PFSK-1 (cell line): ENCODE measurements at regions not wholly inside any gene's neighbourhood (a gene's known extent, or its start where the extent isn't known, plus 50 kb on each side); places are given as distances from the start of the nearest gene placed in this dataset.

Source experiments
- FOXP2 ChIP-seq: optimal IDR thresholded peaks from 2 replicates; pipeline ENCODE3; 2011; ENCODE audit warnings: borderline replicate concordance, control low read depth, inconsistent platforms; ENCODE audit not compliant: insufficient read depth; ENCODE audit errors: extremely low read length, extremely low read depth
- POLR2AphosphoS5 ChIP-seq: IDR thresholded peaks from 2 replicates; pipeline ENCODE4 v1.6.1; 2012; ENCODE audit warnings: low read depth, mild to moderate bottlenecking, control low read depth, low read length, moderate library complexity
- SIN3A ChIP-seq: IDR thresholded peaks from 2 replicates; pipeline ENCODE4 v1.6.1; 2012; ENCODE audit warnings: mild to moderate bottlenecking, low read length, moderate library complexity, borderline replicate concordance; ENCODE audit not compliant: insufficient read depth
- TAF1 ChIP-seq: IDR thresholded peaks from 2 replicates; pipeline ENCODE4 v1.6.1; 2012; ENCODE audit warnings: low read length, control low read depth, borderline replicate concordance; ENCODE audit not compliant: insufficient read depth
- TF ChIP-seq, protein P1 (sequence below), 2 experiments: IDR thresholded peaks; 2 replicates each; pipeline versions ENCODE4 v1.6.1 to v1.8.0; 2011 to 2012; ENCODE audit warnings: low read depth in 2 of 2, low read length in 2 of 2, control low read depth in 1 of 2, inconsistent platforms in 1 of 2, mild to moderate bottlenecking in 1 of 2, moderate library complexity in 1 of 2; ENCODE audit not compliant: insufficient read depth in 1 of 2

GRCh38 chr7:119945822-119946221 is 327.2 kb upstream of the KCND2 start:
- TF ChIP-seq TAF1: no peak
- TF ChIP-seq, protein P1, sequence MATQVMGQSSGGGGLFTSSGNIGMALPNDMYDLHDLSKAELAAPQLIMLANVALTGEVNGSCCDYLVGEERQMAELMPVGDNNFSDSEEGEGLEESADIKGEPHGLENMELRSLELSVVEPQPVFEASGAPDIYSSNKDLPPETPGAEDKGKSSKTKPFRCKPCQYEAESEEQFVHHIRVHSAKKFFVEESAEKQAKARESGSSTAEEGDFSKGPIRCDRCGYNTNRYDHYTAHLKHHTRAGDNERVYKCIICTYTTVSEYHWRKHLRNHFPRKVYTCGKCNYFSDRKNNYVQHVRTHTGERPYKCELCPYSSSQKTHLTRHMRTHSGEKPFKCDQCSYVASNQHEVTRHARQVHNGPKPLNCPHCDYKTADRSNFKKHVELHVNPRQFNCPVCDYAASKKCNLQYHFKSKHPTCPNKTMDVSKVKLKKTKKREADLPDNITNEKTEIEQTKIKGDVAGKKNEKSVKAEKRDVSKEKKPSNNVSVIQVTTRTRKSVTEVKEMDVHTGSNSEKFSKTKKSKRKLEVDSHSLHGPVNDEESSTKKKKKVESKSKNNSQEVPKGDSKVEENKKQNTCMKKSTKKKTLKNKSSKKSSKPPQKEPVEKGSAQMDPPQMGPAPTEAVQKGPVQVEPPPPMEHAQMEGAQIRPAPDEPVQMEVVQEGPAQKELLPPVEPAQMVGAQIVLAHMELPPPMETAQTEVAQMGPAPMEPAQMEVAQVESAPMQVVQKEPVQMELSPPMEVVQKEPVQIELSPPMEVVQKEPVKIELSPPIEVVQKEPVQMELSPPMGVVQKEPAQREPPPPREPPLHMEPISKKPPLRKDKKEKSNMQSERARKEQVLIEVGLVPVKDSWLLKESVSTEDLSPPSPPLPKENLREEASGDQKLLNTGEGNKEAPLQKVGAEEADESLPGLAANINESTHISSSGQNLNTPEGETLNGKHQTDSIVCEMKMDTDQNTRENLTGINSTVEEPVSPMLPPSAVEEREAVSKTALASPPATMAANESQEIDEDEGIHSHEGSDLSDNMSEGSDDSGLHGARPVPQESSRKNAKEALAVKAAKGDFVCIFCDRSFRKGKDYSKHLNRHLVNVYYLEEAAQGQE (IDR thresholded peaks at IDR 0.05; ENCODE audit: insufficient read depth in 1 of 2, low read depth in 2 of 2, low read length in 2 of 2): no peak
- no peak for TF ChIP-seq SIN3A
- no peak for TF ChIP-seq POLR2AphosphoS5
- TF ChIP-seq FOXP2: no peak
